ENCODE measurements at regions not wholly inside any gene's neighbourhood (a gene's known extent, or its start where the extent isn't known, plus 50 kb on each side); places are given as distances from the start of the nearest gene placed in this dataset.
"Not testable (repeated sequence)": the region's sequence is repeated elsewhere in the genome, so short reads cannot be mapped to it uniquely, and the experiment has no call there.

- H3K4me3 Mint-ChIP-seq = no peak overlapping the region
- H3K27ac Mint-ChIP-seq = no peak overlapping the region
- peaks cover 0 to 5% (median 0%) of the 10 kb centered on the region in 7 donors for H3K9me3 Mint-ChIP-seq
- no peaks in the 10 kb centered on the region for H3K27me3 Mint-ChIP-seq
- ATAC-seq (ENCODE audit: low read depth in 2 of 2) = no peak
- no peaks in the 10 kb centered on the region for H3K4me1 Mint-ChIP-seq
- no peaks in the 10 kb centered on the region for H3K36me3 Mint-ChIP-seq
- no peak for DNase-seq
These were observed 451.6 kb downstream of the TRHDE start for GRCh38 chr12:72723732-72724131.

- H3K27me3 Mint-ChIP-seq = no peaks in the 10 kb centered on the region
- no peaks in the 10 kb centered on the region for H3K4me1 Mint-ChIP-seq
- no peak overlapping the region for H3K27ac Mint-ChIP-seq
- H3K9me3 Mint-ChIP-seq = peaks cover 0 to 7% (median 0%) of the 10 kb centered on the region in 7 donors
- DNase-seq (no peak), ATAC-seq (ENCODE audit: low read depth in 2 of 2) (no peak)
- H3K4me3 Mint-ChIP-seq = no peak overlapping the region
- H3K36me3 Mint-ChIP-seq = no peaks in the 10 kb centered on the region
These were observed 457.4 kb downstream of the TRHDE start for GRCh38 chr12:72729451-72730010.

GRCh38 chr12:72734581-72734980 lies 462.4 kb downstream of the TRHDE start:
- Mint-ChIP-seq H3K27me3 (no peaks in the 10 kb centered on the region), H3K4me3 (no peak overlapping the region), H3K36me3 (no peaks in the 10 kb centered on the region), H3K4me1 (no peaks in the 10 kb centered on the region), H3K9me3 (peaks cover 0 to 7% (median 0%) of the 10 kb centered on the region in 7 donors), H3K27ac (no peak overlapping the region)
- ATAC-seq (ENCODE audit: low read depth in 2 of 2) = no peak
- no peak for DNase-seq

GRCh38 chr12:72738811-72739210 lies 466.6 kb downstream of the TRHDE start:
- ATAC-seq (ENCODE audit: low read depth in 2 of 2) (no peak), DNase-seq (no peak)
- H3K4me1 Mint-ChIP-seq = no peaks in the 10 kb centered on the region
- H3K9me3 Mint-ChIP-seq = peaks cover 12 to 30% (median 19%) of the 10 kb centered on the region in 7 donors
- H3K4me3 Mint-ChIP-seq = no peak overlapping the region
- H3K36me3 Mint-ChIP-seq = no peaks in the 10 kb centered on the region
- H3K27me3 Mint-ChIP-seq = no peaks in the 10 kb centered on the region
- no peak overlapping the region for H3K27ac Mint-ChIP-seq

- H3K27me3 Mint-ChIP-seq = no peaks in the 10 kb centered on the region
- no peaks in the 10 kb centered on the region for H3K36me3 Mint-ChIP-seq
- no peak for ATAC-seq (ENCODE audit: low read depth in 2 of 2)
- no peaks in the 10 kb centered on the region for H3K4me1 Mint-ChIP-seq
- DNase-seq = no peak
- H3K9me3 Mint-ChIP-seq = peaks cover 15 to 40% (median 22%) of the 10 kb centered on the region in 7 donors
- no peak overlapping the region for H3K27ac Mint-ChIP-seq
- H3K4me3 Mint-ChIP-seq = no peak overlapping the region
These were observed 467.9 kb downstream of the TRHDE start for GRCh38 chr12:72740064-72740463.

GRCh38 chr12:72742568-72742967 lies 470.4 kb downstream of the TRHDE start:
- Mint-ChIP-seq H3K27ac (no peak overlapping the region), H3K4me3 (no peak overlapping the region), H3K27me3 (no peaks in the 10 kb centered on the region), H3K4me1 (no peaks in the 10 kb centered on the region), H3K36me3 (no peaks in the 10 kb centered on the region), H3K9me3 (peaks cover 15 to 40% (median 25%) of the 10 kb centered on the region in 7 donors)
- ATAC-seq (ENCODE audit: low read depth in 2 of 2) = no peak
- no peak for DNase-seq

GRCh38 chr12:72746048-72746447 lies 473.9 kb downstream of the TRHDE start:
- Mint-ChIP-seq H3K27ac (no peak overlapping the region), H3K36me3 (no peaks in the 10 kb centered on the region), H3K4me3 (no peak overlapping the region), H3K27me3 (no peaks in the 10 kb centered on the region), H3K4me1 (no peaks in the 10 kb centered on the region), H3K9me3 (peaks cover 15 to 38% (median 24%) of the 10 kb centered on the region in 7 donors)
- DNase-seq (no peak), ATAC-seq (ENCODE audit: low read depth in 2 of 2) (no peak)

- no peaks in the 10 kb centered on the region for H3K27me3 Mint-ChIP-seq
- DNase-seq (no peak), ATAC-seq (ENCODE audit: low read depth in 2 of 2) (no peak)
- no peak overlapping the region for H3K4me3 Mint-ChIP-seq
- no peak overlapping the region for H3K27ac Mint-ChIP-seq
- H3K36me3 Mint-ChIP-seq = no peaks in the 10 kb centered on the region
- peaks cover 10 to 26% (median 18%) of the 10 kb centered on the region in 7 donors for H3K9me3 Mint-ChIP-seq
- no peaks in the 10 kb centered on the region for H3K4me1 Mint-ChIP-seq
These were observed 475.1 kb downstream of the TRHDE start for GRCh38 chr12:72747111-72747849.

GRCh38 chr12:72748971-72749370 lies 476.8 kb downstream of the TRHDE start:
- Mint-ChIP-seq H3K9me3 (peaks cover 2 to 10% (median 8%) of the 10 kb centered on the region in 7 donors), H3K27ac (no peak overlapping the region), H3K36me3 (no peaks in the 10 kb centered on the region), H3K27me3 (no peaks in the 10 kb centered on the region), H3K4me1 (no peaks in the 10 kb centered on the region), H3K4me3 (no peak overlapping the region)
- DNase-seq = no peak
- no peak for ATAC-seq (ENCODE audit: low read depth in 2 of 2)

GRCh38 chr12:72753571-72753970 lies 481.4 kb downstream of the TRHDE start:
- Mint-ChIP-seq H3K36me3 (peaks cover 4% of the 10 kb centered on the region in 2 donors), H3K9me3 (peaks cover 5 to 13% (median 8%) of the 10 kb centered on the region in 7 donors)
- ATAC-seq (ENCODE audit: low read depth in 2 of 2) = no peak

GRCh38 chr12:72754026-72754425 lies 481.9 kb downstream of the TRHDE start:
- not testable (repeated sequence) for H3K27me3 Mint-ChIP-seq; H3K36me3 Mint-ChIP-seq; DNase-seq; H3K4me1 Mint-ChIP-seq; H3K27ac Mint-ChIP-seq; H3K4me3 Mint-ChIP-seq; ATAC-seq (ENCODE audit: low read depth in 2 of 2)
- peaks cover 7 to 15% (median 11%) of the 10 kb centered on the region in 7 donors for H3K9me3 Mint-ChIP-seq

More at GRCh38 chr12:72753571-72753970, 481.4 kb downstream of the TRHDE start:
- Mint-ChIP-seq H3K4me1 (no peaks in the 10 kb centered on the region), H3K27ac (no peak overlapping the region), H3K4me3 (no peak overlapping the region), H3K27me3 (no peaks in the 10 kb centered on the region)
- no peak for DNase-seq

GRCh38 chr12:72766517-72766916 lies 494.3 kb downstream of the TRHDE start:
- no peak for ATAC-seq (ENCODE audit: low read depth in 2 of 2)
- no peak for DNase-seq
- no peak overlapping the region for H3K27ac Mint-ChIP-seq
- H3K9me3 Mint-ChIP-seq = peaks cover 5 to 16% (median 7%) of the 10 kb centered on the region in 7 donors
- H3K4me1 Mint-ChIP-seq = no peaks in the 10 kb centered on the region
- no peak overlapping the region for H3K4me3 Mint-ChIP-seq
- H3K27me3 Mint-ChIP-seq = no peaks in the 10 kb centered on the region
- H3K36me3 Mint-ChIP-seq = no peaks in the 10 kb centered on the region

GRCh38 chr12:72774023-72774422 lies 501.9 kb downstream of the TRHDE start:
- Mint-ChIP-seq H3K4me1 (no peaks in the 10 kb centered on the region), H3K9me3 (peaks cover 0 to 6% (median 2%) of the 10 kb centered on the region in 7 donors), H3K36me3 (no peaks in the 10 kb centered on the region), H3K27me3 (no peaks in the 10 kb centered on the region), H3K4me3 (no peak overlapping the region), H3K27ac (peak overlapping the region in 1 of 6 donors; percentile 33)
- no peak for ATAC-seq (ENCODE audit: low read depth in 2 of 2)
- DNase-seq = no peak

GRCh38 chr12:72777806-72778205 lies 505.6 kb downstream of the TRHDE start:
- Mint-ChIP-seq H3K4me1 (no peaks in the 10 kb centered on the region), H3K27ac (no peak overlapping the region), H3K4me3 (no peak overlapping the region), H3K27me3 (no peaks in the 10 kb centered on the region), H3K9me3 (peaks cover 0 to 7% (median 0%) of the 10 kb centered on the region in 7 donors), H3K36me3 (no peaks in the 10 kb centered on the region)
- ATAC-seq (ENCODE audit: low read depth in 2 of 2) (no peak), DNase-seq (no peak)
